ENCODE measurements at regions not wholly inside any gene's neighbourhood (a gene's known extent, or its start where the extent isn't known, plus 50 kb on each side); places are given as distances from the start of the nearest gene placed in this dataset.

DNA sequence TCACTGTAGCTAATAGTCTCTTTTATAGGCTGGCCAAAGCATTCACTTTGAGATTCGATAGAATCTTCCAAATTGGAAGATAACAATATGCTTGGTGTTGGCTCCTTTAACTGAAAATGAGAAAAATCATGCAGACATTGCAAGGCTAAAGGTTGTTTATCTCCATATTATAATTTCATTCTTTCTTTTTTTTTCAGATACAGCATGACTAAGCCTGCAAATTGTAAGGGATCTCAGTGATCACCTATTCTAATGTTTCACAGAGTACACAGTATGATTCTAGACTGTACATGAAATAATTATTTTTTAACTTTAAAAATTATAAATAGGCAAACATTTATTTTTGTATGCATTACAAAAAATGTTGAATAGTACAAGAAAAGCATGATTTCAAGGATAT is 451.7 kb upstream of the DDI1 start:
- POLR2A ChIA-PET, result no interaction called here
- dilution Hi-C loops (cut with MboI; ENCODE audit: extremely low pct_ligation_motif_present, low sequenced_read_pairs), result no loop called here
- no peak for FAIRE-seq

More for the DNA sequence above, 451.7 kb upstream of the DDI1 start:
- Histone ChIP-seq H3K27me3 (ENCODE audit: control insufficient read depth in 2 of 2, insufficient read depth in 2 of 2, low read length in 2 of 2) (no peaks in the 10 kb centered on the region), H3K4me1 (ENCODE audit: control insufficient read depth, extremely low read depth, insufficient read depth, low read length) (peaks cover 35% of the 10 kb centered on the region), H3K36me3 (ENCODE audit: control insufficient read depth in 2 of 2, extremely low read depth in 1 of 2, insufficient read depth in 2 of 2, low read length in 2 of 2) (no peaks in the 10 kb centered on the region), H2AFZ (ENCODE audit: low read depth, low read length) (no peak overlapping the region), H3K4me2 (ENCODE audit: insufficient read depth, low read length) (no peak overlapping the region), H3K9me3 (replicated peaks; ENCODE audit: control insufficient read depth, insufficient read depth, low read length) (no peaks in the 10 kb centered on the region), H3K79me2 (ENCODE audit: control insufficient read depth, insufficient read depth, low read length) (no peaks in the 10 kb centered on the region), H3K9ac (replicated peaks; ENCODE audit: extremely low read depth, insufficient read depth, low read length) (no peak overlapping the region), H3K4me3 (replicated peaks in 1 of 3; ENCODE audit: insufficient read depth in 1 of 3, low read depth in 1 of 3, low read length in 3 of 3) (no peak overlapping the region), H3K9me1 (replicated peaks; ENCODE audit: control insufficient read depth, extremely low read depth, insufficient read depth, low read length) (no peaks in the 10 kb centered on the region), H3K27ac (ENCODE audit: insufficient read depth, low read depth, low read length) (no peak overlapping the region), H4K20me1 (replicated peaks; ENCODE audit: control insufficient read depth, extremely low read depth, insufficient read depth, low read length) (no peaks in the 10 kb centered on the region)
- intact Hi-C loops (cut with micrococcal nuclease), result loop anchor here (5.0 kb wide), 1 partner anchor 152 kb away; no protein-coding TSS in a partner anchor
- TF ChIP-seq JUN (IDR thresholded peaks at IDR 0.05; ENCODE audit: borderline replicate concordance, insufficient read depth, insufficient read length, low read depth) (no peak), EZH2 (IDR thresholded peaks at IDR 0.05; ENCODE audit: borderline replicate concordance, low read depth, low read length, severe bottlenecking) (no peak), MYC (IDR thresholded peaks at IDR 0.05; ENCODE audit: low read depth, low read length) (no peak), FOS (IDR thresholded peaks at IDR 0.05; ENCODE audit: borderline replicate concordance, insufficient read depth, low read length) (no peak), POLR2AphosphoS5 (IDR thresholded peaks at IDR 0.05; ENCODE audit: insufficient read depth, low read depth, low read length) (no peak), POLR2A (IDR thresholded peaks at IDR 0.05; ENCODE audit: low read depth, low read length) (no peak), GATA2 (IDR thresholded peaks at IDR 0.05; ENCODE audit: insufficient read depth, insufficient read length, low read depth, low read length) (no peak)
- TF ChIP-seq, protein P1, sequence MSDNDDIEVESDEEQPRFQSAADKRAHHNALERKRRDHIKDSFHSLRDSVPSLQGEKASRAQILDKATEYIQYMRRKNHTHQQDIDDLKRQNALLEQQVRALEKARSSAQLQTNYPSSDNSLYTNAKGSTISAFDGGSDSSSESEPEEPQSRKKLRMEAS (IDR thresholded peaks at IDR 0.05; ENCODE audit: insufficient read depth, insufficient read length), result no peak
- TF ChIP-seq, protein P2, sequence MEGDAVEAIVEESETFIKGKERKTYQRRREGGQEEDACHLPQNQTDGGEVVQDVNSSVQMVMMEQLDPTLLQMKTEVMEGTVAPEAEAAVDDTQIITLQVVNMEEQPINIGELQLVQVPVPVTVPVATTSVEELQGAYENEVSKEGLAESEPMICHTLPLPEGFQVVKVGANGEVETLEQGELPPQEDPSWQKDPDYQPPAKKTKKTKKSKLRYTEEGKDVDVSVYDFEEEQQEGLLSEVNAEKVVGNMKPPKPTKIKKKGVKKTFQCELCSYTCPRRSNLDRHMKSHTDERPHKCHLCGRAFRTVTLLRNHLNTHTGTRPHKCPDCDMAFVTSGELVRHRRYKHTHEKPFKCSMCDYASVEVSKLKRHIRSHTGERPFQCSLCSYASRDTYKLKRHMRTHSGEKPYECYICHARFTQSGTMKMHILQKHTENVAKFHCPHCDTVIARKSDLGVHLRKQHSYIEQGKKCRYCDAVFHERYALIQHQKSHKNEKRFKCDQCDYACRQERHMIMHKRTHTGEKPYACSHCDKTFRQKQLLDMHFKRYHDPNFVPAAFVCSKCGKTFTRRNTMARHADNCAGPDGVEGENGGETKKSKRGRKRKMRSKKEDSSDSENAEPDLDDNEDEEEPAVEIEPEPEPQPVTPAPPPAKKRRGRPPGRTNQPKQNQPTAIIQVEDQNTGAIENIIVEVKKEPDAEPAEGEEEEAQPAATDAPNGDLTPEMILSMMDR (IDR thresholded peaks at IDR 0.05; ENCODE audit: extremely low read depth in 1 of 2, insufficient read depth in 1 of 2, low read depth in 1 of 2, low read length in 2 of 2), result no peak
- no TSS peak for BruUV-seq (replicated peaks)
- CTCF ChIA-PET, result no interaction called here
- no peak for DNase-seq (ENCODE audit: low read depth, low spot score)
